Liver (tissue), 8 donors: ENCODE measurements at regions not wholly inside any gene's neighbourhood (a gene's known extent, or its start where the extent isn't known, plus 50 kb on each side); places are given as distances from the start of the nearest gene placed in this dataset.

ENCODE experiments used
- DNase-seq: peaks from one replicate; pipeline ENCODE4 v3.0.0-alpha.2; 2017; ENCODE audit warnings: low spot score
- H3K27ac ChIP-seq, 2 donors: one replicate each; pipeline ENCODE4 v1.7.0; 2013; ENCODE audit warnings: inconsistent platforms in 2 of 2, low read length in 2 of 2, control low read depth in 1 of 2, low read depth in 1 of 2, mild to moderate bottlenecking in 1 of 2
- H3K27me3 ChIP-seq, 4 donors: one replicate each; pipeline versions ENCODE4 v1.6.1 to v1.7.0; 2013; ENCODE audit warnings: low read length in 3 of 4, inconsistent platforms in 1 of 4, mild to moderate bottlenecking in 1 of 4, moderate library complexity in 1 of 4; ENCODE audit not compliant: control insufficient read depth in 4 of 4, insufficient read depth in 4 of 4
- H3K36me3 ChIP-seq, 4 donors: one replicate each; pipeline versions ENCODE4 v1.6.1 to v1.7.0; 2013; ENCODE audit warnings: low read length in 3 of 4, mild to moderate bottlenecking in 3 of 4, low read depth in 1 of 4, moderate library complexity in 1 of 4; ENCODE audit not compliant: control insufficient read depth in 4 of 4, insufficient read depth in 3 of 4
- H3K4me1 ChIP-seq, 4 donors: one replicate each; pipeline versions ENCODE4 v1.6.1 to v1.7.0; 2013; ENCODE audit warnings: low read length in 3 of 4, mild to moderate bottlenecking in 3 of 4, moderate library complexity in 1 of 4; ENCODE audit not compliant: control insufficient read depth in 4 of 4, insufficient read depth in 4 of 4
- H3K4me3 ChIP-seq, 3 donors: one replicate each; pipeline versions ENCODE4 v1.6.1 to v1.7.0; 2013; ENCODE audit warnings: low read length in 3 of 3, control low read depth in 1 of 3, low read depth in 1 of 3, mild to moderate bottlenecking in 1 of 3
- H3K9ac ChIP-seq, 2 donors: one replicate each; pipeline ENCODE4 v1.7.0; 2013; ENCODE audit warnings: low read length in 2 of 2, mild to moderate bottlenecking in 2 of 2, moderate library complexity in 2 of 2, control low read depth in 1 of 2, low read depth in 1 of 2
- H3K9me3 ChIP-seq, 4 donors: one replicate each; pipeline versions ENCODE4 v1.6.1 to v1.7.0; 2013; ENCODE audit warnings: low read length in 3 of 4; ENCODE audit not compliant: control insufficient read depth in 4 of 4
- ATF3 ChIP-seq: IDR thresholded peaks from 2 replicates; pipeline ENCODE4 v1.6.1; 2016; ENCODE audit warnings: antibody characterized with exemption
- CTCF ChIP-seq: fragments of 150-350 bp; IDR thresholded peaks from 2 replicates; pipeline ENCODE4 v1.5.1; 2017; ENCODE audit warnings: improper control_type of control experiment, low read depth, low read length; ENCODE audit not compliant: missing input control
- EGR1 ChIP-seq, 2 donors: IDR thresholded peaks; 2 replicates each; pipeline ENCODE4 v1.6.1; 2016 to 2018; ENCODE audit warnings: antibody characterized with exemption in 2 of 2, low read depth in 2 of 2
- FOXA1 ChIP-seq: IDR thresholded peaks from 2 replicates; pipeline ENCODE4 v1.6.1; 2016; ENCODE audit warnings: antibody characterized with exemption
- FOXA2 ChIP-seq: IDR thresholded peaks from 2 replicates; pipeline ENCODE4 v1.6.1; 2016; ENCODE audit warnings: antibody characterized with exemption
- GABPA ChIP-seq, 2 donors: IDR thresholded peaks in 1 of 2; conservative IDR thresholded peaks in 1 of 2; 2 replicates each; pipeline ENCODE4 v1.6.1; 2016; ENCODE audit warnings: antibody characterized with exemption in 2 of 2, mild to moderate bottlenecking in 1 of 2, moderate library complexity in 1 of 2
- HNF4A ChIP-seq, 2 donors: conservative IDR thresholded peaks; 2 replicates each; pipeline ENCODE4 v1.6.1; 2016; ENCODE audit warnings: antibody characterized with exemption in 2 of 2, mild to moderate bottlenecking in 2 of 2
- HNF4G ChIP-seq: IDR thresholded peaks from 2 replicates; pipeline ENCODE4 v1.6.1; 2016; ENCODE audit warnings: antibody characterized with exemption
- JUND ChIP-seq, 2 donors: IDR thresholded peaks; 2 replicates each; pipeline ENCODE4 v1.6.1; 2016; ENCODE audit warnings: antibody characterized with exemption in 2 of 2
- MAX ChIP-seq: IDR thresholded peaks from 2 replicates; pipeline ENCODE4 v1.6.1; 2016; ENCODE audit warnings: antibody characterized with exemption
- NR2F2 ChIP-seq: IDR thresholded peaks from 2 replicates; pipeline ENCODE4 v1.6.1; 2016; ENCODE audit warnings: antibody characterized with exemption
- RAD21 ChIP-seq, 2 donors: IDR thresholded peaks; 2 replicates each; pipeline ENCODE4 v1.6.1; 2016; ENCODE audit warnings: antibody characterized with exemption in 2 of 2, mild to moderate bottlenecking in 2 of 2
- REST ChIP-seq: IDR thresholded peaks from 2 replicates; pipeline ENCODE4 v1.6.1; 2016; ENCODE audit warnings: antibody characterized with exemption, mild to moderate bottlenecking
- RXRA ChIP-seq, 2 donors: IDR thresholded peaks; 2 replicates each; pipeline ENCODE4 v1.6.1; 2017 to 2018; ENCODE audit warnings: antibody characterized with exemption in 2 of 2, mild to moderate bottlenecking in 1 of 2
- SP1 ChIP-seq: IDR thresholded peaks from 2 replicates; pipeline ENCODE4 v1.6.1; 2018; ENCODE audit warnings: antibody characterized with exemption, mild to moderate bottlenecking
- TAF1 ChIP-seq: conservative IDR thresholded peaks from 2 replicates; pipeline ENCODE4 v1.6.1; 2016; ENCODE audit warnings: antibody characterized with exemption, mild to moderate bottlenecking
- YY1 ChIP-seq: IDR thresholded peaks from 2 replicates; pipeline ENCODE4 v1.6.1; 2016; ENCODE audit warnings: antibody characterized with exemption, mild to moderate bottlenecking
- ZBTB33 ChIP-seq: IDR thresholded peaks from 2 replicates; pipeline ENCODE4 v1.6.1; 2016; ENCODE audit warnings: antibody characterized with exemption
- WGBS: extraction: QIAGEN DNeasy Blood & Tissue Kit; methylation state at CpG from one replicate; pipeline ENCODE4 v1.1.7; 2013; 5-methylcytosine and 5-hydroxymethylcytosine counted together
- donor health status: healthy.
- donor health status: healthy.
- donor health status: healthy.
- donor health status: healthy.
- donor health status: healthy.

GRCh38 chr4:56118845-56119244, 170.1 kb downstream of the CEP135 start:
- Histone ChIP-seq H3K36me3 (no peaks in the 10 kb centered on the region), H3K27ac (no peak overlapping the region), H3K9ac (no peak overlapping the region), H3K4me3 (no peak overlapping the region), H3K27me3 (no peaks in the 10 kb centered on the region), H3K9me3 (no peaks in the 10 kb centered on the region), H3K4me1 (no peaks in the 10 kb centered on the region)
- no peak for TF ChIP-seq TAF1
- no peak for TF ChIP-seq SP1
- no peak for TF ChIP-seq MAX
- TF ChIP-seq HNF4G, result no peak
- WGBS, result 82% methylated on average over 2 of the region's 2 CpGs
- DNase-seq, result no peak

GRCh38 chr4:56118055-56118454, 169.3 kb downstream of the CEP135 start:
- WGBS, result 83% methylated on average over 5 of the region's 5 CpGs
- Histone ChIP-seq H3K9ac (no peak overlapping the region), H3K36me3 (no peaks in the 10 kb centered on the region), H3K4me3 (no peak overlapping the region), H3K27ac (no peak overlapping the region), H3K4me1 (no peaks in the 10 kb centered on the region), H3K9me3 (no peaks in the 10 kb centered on the region), H3K27me3 (no peaks in the 10 kb centered on the region)
- DNase-seq, result no peak
- TF ChIP-seq NR2F2 (no peak), FOXA2 (no peak), YY1 (no peak), TAF1 (no peak), HNF4A (conservative IDR thresholded peaks at IDR 0.05) (no peak), RXRA (IDR thresholded peaks at IDR 0.05) (no peak), HNF4G (no peak)

GRCh38 chr4:56115898-56116297, 167.2 kb downstream of the CEP135 start:
- no peak for DNase-seq
- Histone ChIP-seq H3K4me3 (no peak overlapping the region), H3K36me3 (no peaks in the 10 kb centered on the region), H3K27ac (no peak overlapping the region), H3K27me3 (no peaks in the 10 kb centered on the region), H3K9me3 (no peaks in the 10 kb centered on the region), H3K4me1 (no peaks in the 10 kb centered on the region), H3K9ac (no peak overlapping the region)
- TF ChIP-seq MAX (no peak), FOXA1 (no peak), REST (no peak), TAF1 (no peak), HNF4G (no peak), ATF3 (no peak), CTCF (no peak), ZBTB33 (no peak), JUND (IDR thresholded peaks at IDR 0.05) (no peak), YY1 (no peak), RAD21 (IDR thresholded peaks at IDR 0.05) (no peak), SP1 (no peak), GABPA (IDR thresholded peaks at IDR 0.05 in 1 of 2, conservative IDR thresholded peaks at IDR 0.05 in 1 of 2) (no peak), FOXA2 (no peak), EGR1 (IDR thresholded peaks at IDR 0.05; ENCODE audit: low read depth in 2 of 2) (no peak), HNF4A (conservative IDR thresholded peaks at IDR 0.05) (no peak)
- WGBS, result 38% methylated on average over 2 of the region's 2 CpGs
